Prostate gland (tissue), 2 donors: ENCODE measurements at regions not wholly inside any gene's neighbourhood (a gene's known extent, or its start where the extent isn't known, plus 50 kb on each side); places are given as distances from the start of the nearest gene placed in this dataset.

ENCODE experiments used
- POLR2A ChIP-seq: fragments of 450-650 bp; IDR thresholded peaks from one replicate; pipeline ENCODE4 v1.6.1; 2016; ENCODE audit warnings: antibody characterized with exemption, mild to moderate bottlenecking
- TF ChIP-seq, protein P1 (sequence below), 4 experiments: fragments of 200-600 bp in 2 of 4; fragments of 450-650 bp in 2 of 4; sonication (generic) in 2 of 4; IDR thresholded peaks; 1 replicate in 3 of 4; 2 replicates in 1 of 4; pipeline ENCODE4 v1.5.1; 2016 to 2019; ENCODE audit warnings: antibody characterized with exemption in 4 of 4, mild to moderate bottlenecking in 2 of 4, moderate library complexity in 2 of 4

DNA sequence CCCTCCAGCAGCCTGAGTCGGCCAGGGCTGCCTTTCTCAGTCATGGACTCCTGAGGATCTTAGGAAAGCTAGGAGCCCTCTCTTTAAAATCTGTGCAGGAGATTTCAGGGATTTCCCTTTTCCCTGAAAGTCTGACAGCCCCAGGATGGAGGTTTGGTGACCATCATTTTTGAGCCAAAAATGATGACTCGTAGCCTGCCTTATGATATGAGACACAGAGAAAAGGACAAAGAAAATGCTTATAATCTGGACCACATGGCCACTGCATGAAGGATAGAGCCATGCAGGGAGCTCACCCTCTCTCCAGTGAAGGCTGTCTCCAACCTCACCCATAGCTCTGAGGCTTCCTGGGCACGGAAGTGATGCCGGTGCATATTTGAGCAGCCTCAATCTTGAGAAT, 106.6 kb upstream of the CHST15 start:
- TF ChIP-seq POLR2A: no peak
- TF ChIP-seq, protein P1, sequence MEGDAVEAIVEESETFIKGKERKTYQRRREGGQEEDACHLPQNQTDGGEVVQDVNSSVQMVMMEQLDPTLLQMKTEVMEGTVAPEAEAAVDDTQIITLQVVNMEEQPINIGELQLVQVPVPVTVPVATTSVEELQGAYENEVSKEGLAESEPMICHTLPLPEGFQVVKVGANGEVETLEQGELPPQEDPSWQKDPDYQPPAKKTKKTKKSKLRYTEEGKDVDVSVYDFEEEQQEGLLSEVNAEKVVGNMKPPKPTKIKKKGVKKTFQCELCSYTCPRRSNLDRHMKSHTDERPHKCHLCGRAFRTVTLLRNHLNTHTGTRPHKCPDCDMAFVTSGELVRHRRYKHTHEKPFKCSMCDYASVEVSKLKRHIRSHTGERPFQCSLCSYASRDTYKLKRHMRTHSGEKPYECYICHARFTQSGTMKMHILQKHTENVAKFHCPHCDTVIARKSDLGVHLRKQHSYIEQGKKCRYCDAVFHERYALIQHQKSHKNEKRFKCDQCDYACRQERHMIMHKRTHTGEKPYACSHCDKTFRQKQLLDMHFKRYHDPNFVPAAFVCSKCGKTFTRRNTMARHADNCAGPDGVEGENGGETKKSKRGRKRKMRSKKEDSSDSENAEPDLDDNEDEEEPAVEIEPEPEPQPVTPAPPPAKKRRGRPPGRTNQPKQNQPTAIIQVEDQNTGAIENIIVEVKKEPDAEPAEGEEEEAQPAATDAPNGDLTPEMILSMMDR (IDR thresholded peaks at IDR 0.05): no peak
